Keratinocyte (primary cell): ENCODE measurements at regions not wholly inside any gene's neighbourhood (a gene's known extent, or its start where the extent isn't known, plus 50 kb on each side); places are given as distances from the start of the nearest gene placed in this dataset.

ENCODE experiments used
- CTCF ChIP-seq, 3 experiments: IDR thresholded peaks in 1 of 3; conservative IDR thresholded peaks in 1 of 3; optimal IDR thresholded peaks in 1 of 3; 2 replicates in 2 of 3; 3 replicates in 1 of 3; pipeline versions ENCODE3 to v1.5.1; 2011; ENCODE audit warnings: low read length in 3 of 3, mild to moderate bottlenecking in 3 of 3, moderate library complexity in 2 of 3, control low read depth in 1 of 3, inconsistent platforms in 1 of 3; ENCODE audit not compliant: insufficient read depth in 2 of 3; ENCODE audit errors: extremely low read depth in 1 of 3
- EZH2 ChIP-seq: IDR thresholded peaks from one replicate; pipeline ENCODE4 v1.6.1; 2012; ENCODE audit warnings: inconsistent platforms, mild to moderate bottlenecking, low read length, moderate library complexity

GRCh38 chr20:60637801-60638200 lies 614.3 kb upstream of the CDH4 start:
- TF ChIP-seq CTCF (optimal IDR thresholded peaks at IDR 0.05 in 1 of 3, IDR thresholded peaks at IDR 0.05 in 1 of 3, conservative IDR thresholded peaks at IDR 0.05 in 1 of 3; ENCODE audit: extremely low read depth in 1 of 3, insufficient read depth in 2 of 3, low read length in 3 of 3) (no peak), EZH2 (no peak)
